22Rv1 (cell line): ENCODE measurements at regions not wholly inside any gene's neighbourhood (a gene's known extent, or its start where the extent isn't known, plus 50 kb on each side); places are given as distances from the start of the nearest gene placed in this dataset.

ENCODE experiments used
- H3K27ac ChIP-seq: fragments of 450-650 bp; 2 replicates; pipeline ENCODE4 v1.5.1; 2017
- CTCF ChIP-seq: fragments of 450-650 bp; IDR thresholded peaks from 2 replicates; pipeline ENCODE4 v1.5.1; 2017; ENCODE audit warnings: mild to moderate bottlenecking
- ZFX ChIP-seq: fragments of 450-650 bp; IDR thresholded peaks from 2 replicates; pipeline ENCODE4 v1.6.1; 2017; ENCODE audit warnings: antibody characterized with exemption, borderline replicate concordance

DNA sequence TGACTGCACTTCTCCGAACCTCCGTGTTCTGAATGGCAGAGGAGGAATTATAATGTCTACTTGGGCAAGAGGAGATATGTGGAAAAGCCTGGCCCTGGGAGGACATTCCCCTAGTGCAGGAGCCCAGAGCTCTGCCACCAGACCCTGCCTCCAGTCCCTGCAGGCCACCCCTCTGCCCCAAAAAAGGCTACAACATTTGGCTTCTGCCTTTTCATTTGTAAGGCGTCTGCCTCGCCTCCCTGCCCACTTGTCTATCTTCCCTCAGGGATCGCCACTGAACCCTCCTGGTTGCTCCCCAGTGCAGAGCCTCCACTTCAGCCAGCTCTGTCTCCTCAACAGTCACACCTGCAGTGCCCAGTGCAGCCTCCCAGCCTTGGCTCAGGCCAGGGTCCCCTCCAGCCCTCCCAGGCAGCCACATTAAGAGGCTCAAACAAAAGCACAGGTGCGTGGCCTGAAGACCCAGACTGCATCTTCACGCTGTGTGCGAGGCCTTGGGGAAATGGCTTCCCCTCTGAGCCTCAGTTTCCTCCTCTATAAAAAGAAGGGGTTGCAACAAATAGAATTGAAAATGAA lies 125.9 kb upstream of the SMAD3 start:
- no peak overlapping the region for H3K27ac ChIP-seq
- TF ChIP-seq ZFX (no peak), CTCF (no peak)

DNA sequence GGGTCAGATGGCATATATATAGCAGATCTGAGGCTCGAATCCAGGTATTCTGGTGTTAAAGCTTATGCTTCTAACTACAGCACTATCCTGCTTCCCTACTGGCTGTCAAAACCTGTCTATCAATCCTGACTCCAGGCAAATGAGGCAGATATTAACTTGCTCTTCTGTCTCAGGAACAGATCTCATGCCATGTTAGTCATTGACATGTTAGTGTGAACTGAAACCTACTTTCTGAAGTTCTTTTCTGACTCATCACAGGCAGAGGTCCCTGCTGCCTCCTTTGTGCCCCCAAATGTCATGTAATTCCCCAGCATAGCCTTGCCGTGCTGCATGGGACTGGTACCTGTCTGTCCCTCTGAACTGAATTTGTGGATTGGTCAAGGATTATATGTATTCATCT lies 125.0 kb upstream of the SMAD3 start:
- no peak overlapping the region for H3K27ac ChIP-seq
- TF ChIP-seq ZFX (no peak), CTCF (no peak)

DNA sequence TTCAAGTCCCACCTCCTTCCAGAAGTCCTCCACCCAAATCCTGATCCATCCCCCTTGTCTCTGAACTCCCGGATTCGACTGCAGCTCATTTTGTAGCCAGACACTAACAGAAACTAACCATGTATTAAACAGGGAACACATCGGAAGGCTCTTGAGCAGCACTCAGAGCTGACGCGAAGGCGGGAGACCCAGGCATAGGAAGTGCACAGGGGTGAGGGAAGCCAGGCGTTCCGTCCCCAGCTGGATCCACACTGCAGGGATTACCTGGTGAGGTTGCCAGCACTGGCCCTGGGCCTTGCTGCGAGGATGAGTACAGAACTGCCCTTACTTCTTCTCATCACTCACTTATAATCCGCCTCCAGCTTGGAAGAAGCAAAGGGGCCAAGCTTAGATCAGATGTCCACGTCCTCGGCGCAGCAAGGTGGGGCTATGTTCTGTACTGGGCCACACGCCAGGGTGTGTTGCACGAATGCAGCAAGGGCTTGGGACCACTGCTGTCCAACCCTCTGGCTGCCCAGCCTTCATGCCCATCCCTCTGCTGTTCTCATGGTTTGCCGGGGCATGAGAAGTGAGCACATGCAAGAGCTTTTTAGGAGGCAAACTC lies 124.2 kb upstream of the SMAD3 start:
- H3K27ac ChIP-seq = no peak overlapping the region

DNA sequence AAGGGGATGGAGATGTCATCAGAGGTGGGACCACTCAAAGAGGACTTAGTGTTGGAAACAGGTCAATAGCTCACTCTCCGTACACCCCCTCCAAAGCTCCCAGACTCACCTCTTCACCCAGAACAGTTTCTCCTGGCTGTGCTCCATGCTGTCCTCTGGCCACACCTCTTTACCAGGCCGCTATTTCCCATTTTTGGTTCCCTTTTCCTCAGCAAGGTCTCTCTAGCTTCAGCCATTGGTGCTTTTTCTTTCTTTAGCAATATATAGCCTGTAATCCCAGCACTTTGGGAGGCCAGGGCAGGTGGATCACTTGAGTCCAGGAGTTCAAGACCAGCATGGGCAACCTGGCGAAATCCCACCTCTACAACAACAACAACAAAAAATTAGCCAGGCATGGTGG lies 123.6 kb upstream of the SMAD3 start:
- no peak for TF ChIP-seq CTCF
- no peak for TF ChIP-seq ZFX
- no peak overlapping the region for H3K27ac ChIP-seq

More for the DNA sequence above, 124.2 kb upstream of the SMAD3 start:
- no peak for TF ChIP-seq CTCF
- no peak for TF ChIP-seq ZFX

- H3K27ac ChIP-seq = no peak overlapping the region
- TF ChIP-seq ZFX (no peak), CTCF (no peak)
These were observed 122.6 kb upstream of the SMAD3 start for GRCh38 chr15:66942649-66943390.

DNA sequence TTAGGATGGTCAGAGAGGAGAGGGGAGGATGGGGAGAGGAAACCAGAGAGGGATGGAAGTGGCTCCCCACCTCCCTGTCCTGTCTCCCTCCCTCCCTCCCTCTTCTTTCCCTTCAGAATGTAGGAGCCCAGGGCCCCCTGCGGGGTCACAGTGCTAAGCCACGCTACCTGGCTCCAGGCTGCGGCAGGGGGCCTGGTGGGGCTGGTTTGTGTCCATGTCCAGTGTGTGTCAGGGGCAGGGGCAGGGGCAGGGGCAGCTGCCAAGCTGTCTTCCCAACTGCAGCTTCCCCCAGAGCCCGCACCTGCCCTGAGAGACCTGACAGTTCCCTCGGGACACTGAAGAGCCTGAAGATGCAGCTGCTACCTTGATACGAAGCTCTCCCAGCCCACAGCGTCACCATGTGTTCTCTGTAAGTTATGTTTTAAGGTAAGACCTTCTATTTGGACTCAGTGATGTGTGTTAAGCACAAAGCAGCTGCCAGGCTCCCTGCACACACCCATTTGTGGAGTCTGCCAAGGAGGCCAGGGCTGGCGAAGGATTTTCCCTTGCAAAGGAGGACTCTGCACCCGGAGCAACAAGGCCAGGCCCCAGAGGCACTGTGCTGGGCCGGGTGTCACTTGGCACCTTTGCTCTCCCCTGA lies 121.8 kb upstream of the SMAD3 start:
- H3K27ac ChIP-seq = no peak overlapping the region
- TF ChIP-seq CTCF (no peak), ZFX (no peak)
